Stimulated activated CD8-positive, alpha-beta memory T cell treated with anti-CD3 and anti-CD28 coated beads, Interleukin-2, amount 100 ng/mL, for 48 hours (primary cell): ENCODE measurements at regions not wholly inside any gene's neighbourhood (a gene's known extent, or its start where the extent isn't known, plus 50 kb on each side); places are given as distances from the start of the nearest gene placed in this dataset.

ENCODE experiments used
- DNase-seq, 2 donors: peaks; one replicate each; pipeline ENCODE4 v3.0.0-alpha.2; 2020; ENCODE audit warnings: low read depth in 2 of 2

DNA sequence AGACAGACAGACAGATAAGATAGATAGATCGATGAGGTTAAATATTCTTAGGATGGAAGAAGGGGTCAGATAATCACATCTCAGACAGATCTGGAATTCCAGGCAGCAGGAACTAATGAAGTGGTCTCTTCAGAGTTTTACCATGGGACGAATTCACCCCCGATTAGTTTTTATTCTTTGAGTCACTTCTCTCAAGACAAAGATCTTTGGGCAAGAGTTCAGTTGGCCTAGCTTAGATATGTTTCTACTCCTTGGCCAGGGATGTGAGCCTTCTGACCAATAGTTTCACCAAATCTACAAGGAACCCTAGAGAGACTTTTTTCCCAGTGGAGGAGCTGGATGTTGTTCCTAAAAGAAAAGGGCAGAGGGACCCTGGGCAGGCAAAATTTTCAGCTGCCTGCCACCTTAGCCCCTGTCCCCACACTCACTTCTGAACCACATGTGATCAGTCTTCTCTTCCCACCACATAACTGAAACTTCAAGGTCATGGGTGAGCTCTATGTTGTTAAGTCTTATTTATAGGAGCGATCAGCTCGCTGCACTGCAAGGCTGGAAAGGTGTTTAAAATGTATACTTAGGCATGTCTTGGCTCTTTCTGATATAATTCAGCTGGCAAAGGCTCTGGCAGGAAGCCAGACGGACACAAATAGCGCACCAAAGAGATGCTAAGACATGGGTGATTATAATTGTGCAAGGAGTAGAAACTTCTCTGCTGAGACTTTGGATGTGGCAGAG, 132.9 kb downstream of the PALM2AKAP2 start:
- DNase-seq = no peak

DNA sequence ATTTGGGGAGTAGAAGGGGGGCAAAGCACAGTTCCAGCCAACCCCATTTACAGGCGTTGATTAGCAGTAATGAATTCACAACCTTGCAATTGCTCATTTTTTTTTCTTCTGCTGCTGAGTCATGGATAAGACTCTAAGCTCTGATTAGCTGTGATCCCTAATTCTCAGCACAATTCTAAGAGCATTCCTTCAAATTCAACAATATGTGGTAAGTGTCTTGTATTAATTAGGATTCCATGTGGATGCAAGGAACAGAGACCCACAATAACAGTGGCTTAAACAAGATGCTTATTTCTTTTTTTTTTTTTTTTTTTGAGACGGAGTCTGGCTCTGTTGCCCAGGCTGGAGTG, 133.4 kb downstream of the PALM2AKAP2 start:
- no peak for DNase-seq

DNA sequence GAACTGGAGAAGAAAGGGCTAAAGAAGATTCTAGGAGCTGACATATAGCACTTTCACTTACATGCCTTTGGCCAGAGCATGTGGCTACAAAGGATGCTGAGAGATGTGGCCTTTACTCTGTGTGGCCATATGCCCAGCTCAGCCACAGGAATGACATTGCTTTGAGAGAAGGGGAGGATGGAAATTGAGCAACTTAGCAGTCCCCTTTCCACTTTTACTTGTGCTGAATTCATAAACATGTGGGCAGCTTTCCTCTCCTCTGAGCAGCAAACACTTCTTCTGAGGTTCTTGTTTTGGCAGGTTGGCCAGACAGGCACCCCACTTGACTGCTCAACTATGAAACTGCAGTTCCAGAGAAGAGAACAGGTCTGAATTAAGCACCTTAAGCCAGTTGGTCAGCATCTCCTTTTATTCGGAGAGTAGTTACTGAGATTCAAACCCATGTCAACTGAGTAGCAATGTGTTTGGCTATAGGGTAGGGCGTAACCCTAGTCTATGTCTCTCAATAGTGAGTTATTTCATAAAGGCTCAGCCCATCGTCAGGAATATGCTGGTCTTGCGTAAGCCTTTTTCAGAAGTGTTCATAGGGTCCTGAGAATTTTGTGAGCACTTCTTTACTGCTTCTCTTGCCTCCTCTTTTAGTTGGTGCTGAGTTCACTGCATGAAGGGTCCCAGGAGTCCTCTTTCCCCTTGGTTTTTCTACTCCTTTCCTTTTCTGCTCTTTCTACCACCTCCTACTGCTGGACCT, 134.5 kb downstream of the PALM2AKAP2 start:
- DNase-seq = no peak

DNA sequence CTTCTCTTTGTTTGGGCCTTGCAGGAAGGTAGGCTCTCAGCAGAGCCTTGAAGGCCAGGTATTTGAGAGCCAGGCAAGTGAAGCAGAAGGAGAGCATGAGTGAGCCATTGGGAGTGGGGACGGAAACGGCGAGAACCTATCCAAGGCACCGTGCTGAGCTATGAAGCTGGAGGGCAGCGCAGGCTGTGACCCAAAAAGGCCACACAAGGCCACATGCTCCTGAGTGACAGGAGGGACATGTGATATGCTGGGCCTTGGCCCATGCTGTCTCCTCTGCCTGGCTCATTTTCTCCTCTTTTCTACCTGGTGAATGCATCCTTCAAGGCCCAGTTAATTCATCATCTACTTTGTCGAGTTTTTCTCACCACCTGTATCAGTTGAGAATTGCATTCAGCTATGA, 136.3 kb downstream of the PALM2AKAP2 start:
- no peak for DNase-seq

DNA sequence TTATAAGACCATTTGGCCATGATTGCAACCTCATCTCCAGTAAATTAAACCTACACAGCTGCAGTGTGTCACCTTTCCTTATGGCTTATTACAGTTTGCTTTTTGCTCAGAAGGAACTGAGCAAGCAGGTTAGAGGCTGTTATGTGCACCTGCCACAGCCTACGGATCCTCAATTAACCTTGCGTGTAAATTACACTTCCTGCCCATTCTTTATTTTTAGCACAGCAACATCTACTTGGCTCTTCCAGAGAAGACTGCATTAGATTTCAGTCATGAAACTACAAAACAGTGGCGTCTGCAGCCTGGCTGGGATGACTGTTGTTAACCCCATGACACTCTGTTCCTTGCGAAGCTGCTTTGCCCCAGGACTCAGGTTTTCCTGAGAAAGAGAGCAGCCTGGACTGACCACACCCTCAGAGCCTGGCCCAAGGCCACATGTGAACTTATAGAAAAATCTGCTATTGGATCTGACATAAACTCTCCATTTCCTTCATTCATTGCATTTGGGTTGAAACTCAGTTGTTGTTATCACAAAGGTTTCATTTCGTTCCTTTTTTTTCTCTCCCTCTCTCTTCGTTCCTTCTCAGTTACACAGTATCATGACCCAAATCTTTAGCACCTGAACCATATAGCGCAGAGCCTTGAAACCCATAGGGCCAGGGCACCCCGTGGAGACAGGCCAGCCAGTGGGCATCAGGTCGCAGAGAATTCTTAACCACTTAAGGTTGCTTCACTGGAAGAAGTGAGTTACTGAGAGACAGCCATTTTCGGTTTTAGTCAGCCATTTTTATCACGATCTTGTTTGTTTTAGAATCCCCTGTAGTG, 138.6 kb downstream of the PALM2AKAP2 start:
- peak in 1 of 2 donors; percentile 33 for DNase-seq

DNA sequence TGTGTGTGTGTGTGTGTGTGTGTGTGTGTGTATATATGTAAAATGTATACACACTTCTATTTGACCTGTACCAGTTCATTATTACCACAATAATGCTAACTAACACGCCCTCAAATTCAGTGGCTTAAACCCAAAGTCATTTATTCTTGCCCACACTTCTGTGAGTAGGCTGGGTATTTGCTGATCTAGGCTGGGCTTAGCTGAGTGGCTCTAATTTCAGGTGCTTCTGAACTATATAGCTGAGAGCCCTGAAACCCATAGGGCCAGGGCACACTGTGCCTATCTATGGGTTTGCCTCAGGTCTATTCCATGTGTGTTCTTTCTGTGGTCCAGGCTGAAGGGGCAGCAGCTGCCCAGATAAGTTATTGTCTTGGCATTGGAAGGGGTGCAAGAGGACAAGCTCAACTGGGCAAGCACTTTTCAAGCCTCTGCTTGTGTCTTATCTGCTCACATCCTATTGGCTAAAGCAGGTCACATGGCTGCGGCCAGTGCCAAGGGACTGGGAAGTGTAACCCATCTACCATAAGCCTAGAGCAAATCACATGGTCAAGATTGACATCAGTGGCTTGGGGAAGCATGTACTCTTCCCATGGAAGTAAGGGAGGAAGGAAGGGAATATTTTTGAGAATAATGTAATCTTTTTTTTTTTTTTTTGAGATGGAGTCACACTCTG, 139.9 kb downstream of the PALM2AKAP2 start:
- DNase-seq = no peak

DNA sequence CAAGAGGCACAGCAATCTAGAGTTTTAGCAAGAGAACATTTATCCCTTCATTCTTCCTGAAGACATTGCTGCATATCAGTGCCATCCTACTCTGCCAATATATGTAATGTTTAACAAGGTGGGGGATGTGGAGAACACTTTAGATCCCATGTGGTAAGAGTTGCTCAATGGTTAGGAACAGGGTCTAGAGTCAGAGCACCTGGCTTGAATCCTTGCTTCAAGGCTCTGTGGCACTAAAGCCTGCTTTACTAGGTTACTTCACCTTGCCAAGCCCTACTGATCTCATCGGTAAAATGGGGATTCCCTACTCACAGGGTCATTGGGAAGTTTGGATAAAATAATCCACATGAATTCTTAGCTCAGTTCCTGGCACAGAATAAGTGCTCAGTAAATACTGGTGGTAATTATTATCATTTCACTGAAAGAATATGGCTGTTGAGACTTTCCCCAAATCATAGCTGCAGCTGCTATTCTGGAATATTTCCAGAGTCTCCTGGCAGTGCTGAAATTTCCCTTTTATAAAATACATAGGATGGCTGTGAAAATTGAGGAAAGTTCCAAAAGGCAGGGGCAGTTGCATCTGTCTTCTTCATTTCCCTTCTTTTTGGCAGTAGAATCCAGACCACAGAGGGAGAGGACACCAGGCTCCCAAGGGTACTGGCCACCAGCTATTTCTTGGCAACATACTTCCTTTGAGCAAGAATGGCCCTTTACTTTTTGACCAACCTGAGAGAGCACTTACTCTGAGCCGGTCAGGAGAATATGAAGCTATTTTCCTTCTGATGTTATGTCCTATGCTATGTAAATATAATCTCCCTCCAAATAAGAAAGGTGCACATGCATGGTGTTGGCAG, 142.8 kb downstream of the PALM2AKAP2 start:
- no peak for DNase-seq

DNA sequence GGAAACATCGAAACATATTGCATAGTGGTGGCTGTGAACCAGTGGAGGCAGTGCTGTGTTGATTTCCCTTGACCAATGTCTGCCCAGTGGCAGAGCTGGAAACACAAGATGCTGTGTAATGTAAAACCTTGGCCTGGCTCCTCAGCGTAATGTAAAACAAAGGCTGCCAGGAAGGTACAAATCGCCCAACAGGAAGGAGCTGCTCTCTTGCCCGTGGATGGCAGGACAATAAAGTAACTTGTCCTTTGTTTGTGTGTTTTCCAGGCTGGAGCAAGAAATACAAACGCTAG, 143.4 kb downstream of the PALM2AKAP2 start:
- DNase-seq = no peak

DNA sequence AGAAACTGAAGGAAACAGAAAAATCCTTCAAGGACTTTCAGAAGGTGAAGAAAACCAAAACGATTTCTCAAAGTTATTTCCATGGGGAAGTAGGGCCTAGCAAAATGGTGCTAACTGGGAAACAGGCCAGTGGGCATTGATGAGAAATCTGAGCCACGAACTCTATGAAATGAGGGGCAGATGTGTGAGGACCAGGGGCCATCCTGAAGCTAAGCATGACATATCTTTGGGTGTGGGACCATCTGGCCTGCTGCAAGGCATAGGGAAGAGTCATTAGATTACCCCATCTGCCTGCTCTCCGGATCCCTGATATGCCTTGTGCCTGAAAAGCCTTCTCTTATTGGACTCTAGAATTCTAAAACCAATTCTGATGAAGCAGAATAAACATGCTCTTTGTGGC, 143.8 kb downstream of the PALM2AKAP2 start:
- no peak for DNase-seq

DNA sequence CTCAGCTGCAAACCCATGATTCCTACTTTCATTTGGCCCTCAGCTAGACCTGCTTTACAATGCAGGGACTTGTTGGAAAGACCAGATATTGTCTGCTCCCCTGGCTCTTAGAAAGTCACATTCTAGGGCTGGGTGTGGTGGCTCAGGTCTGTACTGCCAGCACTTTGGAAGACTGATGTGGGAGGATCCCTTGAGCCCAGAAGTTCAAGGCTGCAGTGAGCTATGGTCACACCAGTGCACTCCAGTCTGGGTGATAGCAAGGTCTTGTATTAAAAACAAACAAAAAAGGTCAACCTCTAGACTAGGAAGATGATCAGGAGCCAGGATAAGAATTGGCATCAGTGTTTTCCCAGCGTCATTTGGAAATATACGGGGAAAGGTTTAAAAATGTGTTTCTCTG, 145.8 kb downstream of the PALM2AKAP2 start:
- no peak for DNase-seq

DNA sequence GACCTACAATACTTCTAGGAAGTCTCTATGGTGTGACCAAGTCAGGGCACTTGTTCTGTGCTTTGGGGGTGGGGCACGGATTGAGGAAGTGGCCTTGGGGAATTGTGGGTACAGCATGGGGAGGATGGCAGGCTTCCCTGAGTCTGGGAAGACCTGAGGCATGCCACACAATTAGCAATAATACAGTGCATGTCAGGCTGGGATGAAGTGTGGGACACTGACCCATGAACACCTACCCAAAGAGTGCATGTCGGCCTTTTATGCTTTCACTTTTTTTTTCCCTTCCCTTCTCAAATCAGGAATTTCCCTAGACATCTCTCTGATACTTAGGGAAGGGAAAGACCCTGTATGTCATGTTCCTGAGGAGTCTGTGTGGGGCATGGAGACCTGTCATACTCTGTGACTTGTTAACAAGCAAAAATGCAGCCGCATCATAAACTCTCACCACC, 146.4 kb downstream of the PALM2AKAP2 start:
- no peak for DNase-seq

DNA sequence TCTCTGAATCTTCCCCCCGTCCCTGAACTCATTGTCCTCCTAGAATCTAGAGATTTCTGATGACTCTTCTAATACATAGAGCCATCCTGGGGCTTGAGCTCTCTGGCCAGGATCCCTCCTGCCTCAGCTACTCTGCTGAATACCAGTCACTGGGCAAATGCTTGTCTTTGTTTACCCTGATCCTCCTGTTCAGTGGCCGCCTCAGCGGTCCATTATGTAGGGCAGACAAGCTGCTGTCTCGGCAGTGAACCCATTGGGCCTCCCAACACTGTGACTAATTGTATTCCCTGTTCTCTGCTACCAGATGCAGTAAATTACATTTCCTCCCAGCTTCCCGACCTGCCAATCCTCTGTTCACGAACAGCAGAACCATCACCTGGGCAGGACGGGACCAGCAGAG, 151.6 kb downstream of the PALM2AKAP2 start:
- DNase-seq = no peak

DNA sequence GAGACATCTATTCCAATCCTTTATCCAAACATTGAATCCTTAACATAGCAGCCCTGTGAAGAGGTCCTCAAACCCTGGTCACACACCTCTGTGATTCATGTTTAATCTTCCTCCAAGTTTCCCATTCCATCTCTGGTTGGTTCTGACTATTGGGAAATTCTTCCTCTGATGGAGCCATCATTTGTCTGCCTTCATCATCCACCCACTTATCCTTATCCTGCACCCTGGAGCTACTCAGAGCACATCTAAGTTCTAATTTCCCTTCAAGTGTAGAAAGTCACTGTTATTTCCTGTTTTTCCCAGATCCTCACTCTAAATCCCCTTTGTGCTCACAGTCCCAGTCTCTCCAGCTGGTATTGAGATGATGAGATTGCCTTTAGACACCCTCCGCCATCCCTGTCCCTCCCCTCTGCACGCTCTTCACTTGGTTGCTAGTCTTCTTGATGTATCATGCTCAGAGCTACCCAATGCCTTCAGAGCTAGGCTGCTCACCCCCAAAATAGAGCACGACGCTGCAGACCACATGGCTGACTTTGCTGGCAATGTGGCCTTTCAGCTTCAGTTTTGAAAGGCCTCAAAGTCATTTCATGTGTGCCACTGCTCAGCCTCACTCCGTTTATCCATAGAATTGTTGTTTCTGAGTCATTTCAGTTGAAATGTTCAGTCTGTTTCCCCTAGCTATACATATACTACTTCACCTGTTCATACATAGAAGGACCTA, 154.3 kb downstream of the PALM2AKAP2 start:
- peak in 1 of 2 donors; percentile 15 for DNase-seq

DNA sequence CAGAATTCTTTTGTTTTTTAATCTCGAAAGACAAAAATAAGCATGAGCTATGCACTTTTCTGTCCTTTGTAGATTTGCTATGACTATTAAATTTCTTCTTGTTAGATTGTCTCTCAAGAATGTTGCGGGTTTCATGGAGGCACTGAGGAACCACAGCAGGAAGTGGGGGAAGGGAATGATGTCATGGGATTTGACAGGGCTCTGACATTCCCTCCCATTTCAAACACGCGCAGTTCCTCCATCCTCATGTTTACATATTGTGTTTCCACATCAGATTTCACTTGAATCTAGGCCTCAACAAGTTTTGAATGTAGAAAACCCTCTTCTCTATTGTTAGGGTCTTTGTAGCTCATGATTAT, 154.8 kb downstream of the PALM2AKAP2 start:
- no peak for DNase-seq

DNA sequence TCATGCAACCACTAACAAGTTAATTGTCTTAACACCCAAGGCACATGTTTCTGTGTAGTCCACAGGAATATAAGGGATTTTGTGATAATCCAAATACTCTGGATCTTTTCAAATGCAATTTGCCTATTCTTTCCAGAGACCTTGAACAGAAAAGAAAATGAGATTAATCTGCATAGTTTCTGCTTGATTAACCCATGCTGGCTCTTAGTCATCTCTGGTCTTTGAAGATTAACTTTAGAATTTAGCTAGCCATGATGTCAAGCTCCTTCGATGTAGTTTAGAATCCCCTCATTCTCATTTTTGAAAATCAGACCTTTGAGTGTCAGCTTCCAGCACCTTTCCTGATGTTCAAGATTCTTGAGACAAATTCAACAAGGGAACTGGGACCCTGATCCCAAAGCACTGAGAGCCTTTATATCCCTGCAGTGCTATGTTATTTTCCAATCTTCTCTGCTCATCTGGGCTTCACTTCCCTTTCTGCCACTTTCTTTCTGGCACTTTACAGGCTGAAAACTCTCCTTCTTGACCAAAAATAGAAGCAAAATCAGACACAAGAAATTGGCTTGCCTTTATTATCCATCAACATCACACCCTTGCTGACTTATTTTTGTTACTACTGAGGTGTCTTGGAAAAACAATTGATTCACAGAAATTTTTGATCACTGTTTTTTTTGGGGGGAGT, 155.5 kb downstream of the PALM2AKAP2 start:
- DNase-seq = no peak

DNA sequence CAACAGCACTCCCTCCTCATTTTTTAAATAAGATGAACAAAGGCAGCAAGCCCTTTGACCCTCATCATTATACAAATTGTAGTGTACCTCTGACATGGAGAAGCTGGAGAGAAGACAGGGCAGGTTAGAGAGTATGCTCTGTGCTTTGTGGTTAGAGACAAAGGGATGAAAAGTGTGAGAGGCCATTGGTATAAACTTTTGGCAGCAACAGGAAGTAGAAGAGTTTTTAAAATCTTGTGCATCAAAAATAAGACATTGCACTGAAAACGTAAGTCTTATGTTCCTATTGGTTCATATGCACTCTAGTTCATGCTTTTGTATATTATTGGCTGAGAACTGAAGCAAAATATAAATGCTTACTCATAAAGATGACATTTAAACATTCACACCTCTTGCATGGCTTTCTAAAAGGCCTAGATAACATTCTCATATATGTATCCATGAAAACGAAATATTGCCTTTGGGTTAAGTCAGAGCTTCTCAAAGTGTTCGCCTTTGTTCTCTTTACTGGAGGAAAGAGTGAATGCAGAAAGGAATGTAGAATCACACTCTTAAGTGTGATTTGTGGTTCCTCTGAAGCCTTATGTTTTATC, 158.0 kb downstream of the PALM2AKAP2 start:
- DNase-seq = no peak

DNA sequence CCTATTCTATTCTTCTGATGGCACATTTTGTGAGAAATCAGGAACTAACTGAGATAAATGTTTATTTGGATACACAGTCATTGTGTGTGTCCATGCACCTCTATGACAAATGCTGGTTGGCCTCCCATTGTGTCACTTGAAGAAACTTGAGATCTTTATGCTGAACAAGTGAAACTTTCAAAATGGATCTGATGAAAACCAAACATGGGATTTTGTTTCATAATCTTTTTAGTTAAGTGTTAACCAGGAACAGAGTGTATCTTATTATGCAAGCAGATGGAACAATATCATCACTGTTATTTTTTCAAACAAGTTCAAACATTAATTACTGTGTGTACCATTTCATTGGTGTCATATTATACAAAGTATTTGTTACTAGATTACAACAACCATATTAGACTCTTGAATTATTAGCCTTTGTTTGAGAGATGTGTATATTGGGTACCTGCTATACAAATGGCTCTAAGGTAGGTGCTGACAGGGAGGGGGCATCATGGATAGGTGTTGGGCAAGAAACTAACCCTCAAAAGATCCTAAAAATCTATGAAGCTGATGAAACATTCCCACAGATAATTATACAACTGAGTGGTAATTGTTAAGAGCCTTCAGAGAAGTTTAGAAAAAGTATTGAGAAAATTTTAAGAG, 159.8 kb downstream of the PALM2AKAP2 start:
- no peak for DNase-seq

DNA sequence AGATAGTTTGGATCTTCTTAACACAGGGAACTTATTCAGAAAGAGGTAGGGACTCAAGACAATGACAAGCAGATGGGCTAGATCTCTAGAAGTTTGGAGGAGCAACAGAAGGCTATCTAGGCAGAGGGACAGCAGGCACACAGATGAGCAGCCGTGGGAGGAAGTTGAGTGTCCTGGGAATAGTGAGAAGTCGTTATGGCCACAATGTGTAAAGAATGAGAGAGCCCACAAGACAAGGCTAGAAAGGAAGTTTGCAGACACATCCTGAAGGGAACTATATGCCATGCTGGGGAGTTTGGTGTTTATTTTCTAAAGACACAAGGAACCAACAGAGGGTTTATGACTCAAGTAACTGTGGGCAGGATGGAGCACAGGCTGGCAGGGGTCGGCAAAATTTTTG, 160.6 kb downstream of the PALM2AKAP2 start:
- DNase-seq = no peak

DNA sequence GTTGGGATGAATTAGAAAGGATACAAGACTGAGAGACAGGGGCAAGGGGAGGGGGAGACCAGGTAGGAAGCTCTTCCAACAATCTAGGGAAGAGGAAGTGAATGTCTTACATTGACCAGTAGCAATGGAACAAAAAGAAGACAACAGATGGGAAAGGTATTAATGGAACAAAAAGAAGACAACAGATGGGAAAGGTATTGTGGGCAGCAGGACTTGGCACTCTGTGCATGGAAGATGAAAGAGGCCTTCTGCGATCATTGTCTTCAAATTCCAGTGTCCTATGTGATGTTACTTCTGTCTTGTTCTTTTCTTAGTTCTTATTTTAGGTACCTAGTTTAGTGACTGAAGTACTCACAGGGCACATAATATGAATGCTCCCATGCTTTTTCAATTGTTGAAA, 161.8 kb downstream of the PALM2AKAP2 start:
- no peak for DNase-seq
